IMR-90 (cell line): ENCODE measurements at regions not wholly inside any gene's neighbourhood (a gene's known extent, or its start where the extent isn't known, plus 50 kb on each side); places are given as distances from the start of the nearest gene placed in this dataset.

Experiments
- CEBPB ChIP-seq: IDR thresholded peaks from 2 replicates; pipeline ENCODE4 v1.6.1; 2012; ENCODE audit warnings: low read depth, low read length, improper control_type of control experiment
- CHD1 ChIP-seq: IDR thresholded peaks from 2 replicates; pipeline ENCODE4 v1.6.1; 2012; ENCODE audit warnings: low read depth, low read length, improper control_type of control experiment
- CTCF ChIP-seq: conservative IDR thresholded peaks from 2 replicates; pipeline ENCODE4 v1.5.1; 2012; ENCODE audit warnings: mild to moderate bottlenecking, low read depth, low read length, improper control_type of control experiment
- MAFK ChIP-seq: IDR thresholded peaks from 2 replicates; pipeline ENCODE4 v1.6.1; 2012; ENCODE audit warnings: low read depth, low read length, improper control_type of control experiment
- MXI1 ChIP-seq: IDR thresholded peaks from 2 replicates; pipeline ENCODE4 v1.6.1; 2012; ENCODE audit warnings: low read depth, mild to moderate bottlenecking, low read length, moderate library complexity, borderline replicate concordance
- POLR2A ChIP-seq: IDR thresholded peaks from 2 replicates; pipeline ENCODE4 v1.6.1; 2012; ENCODE audit warnings: mild to moderate bottlenecking, low read depth, low read length
- RAD21 ChIP-seq: IDR thresholded peaks from 2 replicates; pipeline ENCODE4 v1.6.1; 2012; ENCODE audit warnings: low read length, improper control_type of control experiment

- TF ChIP-seq MXI1 (no peak), CTCF (no peak), RAD21 (no peak), CEBPB (no peak), POLR2A (no peak), MAFK (no peak), CHD1 (no peak)
Observed at GRCh38 chr9:78713614-78714405, 416.9 kb downstream of the PSAT1 start.
